Naive thymus-derived CD4-positive, alpha-beta T cell (primary cell): ENCODE measurements at regions not wholly inside any gene's neighbourhood (a gene's known extent, or its start where the extent isn't known, plus 50 kb on each side); places are given as distances from the start of the nearest gene placed in this dataset.

Source experiments
- ATAC-seq: fragments of 150-1000 bp; cut with Tn5 transposase; 2 replicates; pipeline ENCODE4 v1.10.0; 2021; ENCODE audit warnings: mild to moderate bottlenecking, moderate library complexity
- CTCF ChIA-PET: fragments of 350-600 bp; sonication (Branson Sonifier 250); formaldehyde crosslinking; loops from one replicate; lab custom pipeline; 2021; ENCODE audit warnings: antibody characterized with exemption; lab: Charles Lee
- POLR2A ChIA-PET: fragments of 350-600 bp; sonication (Branson Sonifier 250); formaldehyde crosslinking; loops from one replicate; lab custom pipeline; 2021; ENCODE audit warnings: antibody characterized with exemption, inconsistent platforms; lab: Charles Lee
- DNase-seq, 9 donors: peaks; one replicate each; pipeline versions ENCODE4 v3.0.0 to v3.0.0-alpha.2; 2020 to 2022; ENCODE audit warnings: mixed read lengths in 1 of 9
- H3K27ac ChIP-seq: one replicate; pipeline ENCODE4 v1.7.0; 2013; ENCODE audit warnings: mild to moderate bottlenecking, low read depth, low read length, moderate library complexity
- H3K27me3 ChIP-seq, 2 donors: one replicate each; pipeline ENCODE4 v1.7.0; 2013; ENCODE audit warnings: low read length in 2 of 2, mild to moderate bottlenecking in 2 of 2, moderate library complexity in 2 of 2; ENCODE audit not compliant: control insufficient read depth in 2 of 2, insufficient read depth in 2 of 2
- H3K36me3 ChIP-seq, 3 experiments: 1 replicate in 2 of 3; 2 replicates in 1 of 3; pipeline ENCODE4 v1.7.0; 2013; ENCODE audit warnings: low read length in 3 of 3, mild to moderate bottlenecking in 3 of 3, moderate library complexity in 1 of 3; ENCODE audit not compliant: insufficient read depth in 3 of 3, control insufficient read depth in 2 of 3
- H3K4me1 ChIP-seq, 2 donors: one replicate each; pipeline ENCODE4 v1.7.0; 2013; ENCODE audit warnings: low read length in 2 of 2, mild to moderate bottlenecking in 2 of 2, moderate library complexity in 1 of 2; ENCODE audit not compliant: control insufficient read depth in 2 of 2, insufficient read depth in 2 of 2
- H3K4me3 ChIP-seq: 2 replicates; pipeline ENCODE4 v1.7.0; 2013; ENCODE audit warnings: mild to moderate bottlenecking, low read length
- H3K9me3 ChIP-seq, 3 experiments: 1 replicate in 2 of 3; 2 replicates in 1 of 3; pipeline ENCODE4 v1.7.0; 2013; ENCODE audit warnings: low read length in 3 of 3; ENCODE audit not compliant: control insufficient read depth in 2 of 3
- H3K27ac Mint-ChIP-seq, 9 donors: one replicate each; pipeline ENCODE4 v1.8.0; 2020 to 2022; ENCODE audit warnings: mixed read lengths in 9 of 9, mild to moderate bottlenecking in 8 of 9, moderate library complexity in 5 of 9, inconsistent platforms in 2 of 9
- H3K27me3 Mint-ChIP-seq, 5 donors: one replicate each; pipeline ENCODE4 v1.8.0; 2021 to 2022; ENCODE audit warnings: mixed read lengths in 5 of 5, mild to moderate bottlenecking in 1 of 5
- H3K36me3 Mint-ChIP-seq, 5 donors: one replicate each; pipeline ENCODE4 v1.8.0; 2020 to 2022; ENCODE audit warnings: mixed read lengths in 5 of 5, mild to moderate bottlenecking in 3 of 5, inconsistent platforms in 1 of 5
- H3K4me1 Mint-ChIP-seq, 7 donors: one replicate each; pipeline ENCODE4 v1.8.0; 2020 to 2022; ENCODE audit warnings: mixed read lengths in 7 of 7, mild to moderate bottlenecking in 3 of 7, inconsistent platforms in 1 of 7
- H3K4me3 Mint-ChIP-seq, 10 donors: one replicate each; pipeline ENCODE4 v1.8.0; 2020 to 2022; ENCODE audit warnings: mild to moderate bottlenecking in 10 of 10, mixed read lengths in 10 of 10, moderate library complexity in 6 of 10, inconsistent platforms in 2 of 10
- H3K9me3 Mint-ChIP-seq, 11 donors: one replicate each; pipeline ENCODE4 v1.8.0; 2020 to 2022; ENCODE audit warnings: mixed read lengths in 11 of 11, mild to moderate bottlenecking in 4 of 11, inconsistent platforms in 1 of 11, moderate library complexity in 1 of 11
- intact Hi-C, 2 donors: fragments of 100-400 bp; cut with micrococcal nuclease; formaldehyde crosslinking; loops; one replicate each; pipeline ENCODE4 v1.15.1; 2023

DNA sequence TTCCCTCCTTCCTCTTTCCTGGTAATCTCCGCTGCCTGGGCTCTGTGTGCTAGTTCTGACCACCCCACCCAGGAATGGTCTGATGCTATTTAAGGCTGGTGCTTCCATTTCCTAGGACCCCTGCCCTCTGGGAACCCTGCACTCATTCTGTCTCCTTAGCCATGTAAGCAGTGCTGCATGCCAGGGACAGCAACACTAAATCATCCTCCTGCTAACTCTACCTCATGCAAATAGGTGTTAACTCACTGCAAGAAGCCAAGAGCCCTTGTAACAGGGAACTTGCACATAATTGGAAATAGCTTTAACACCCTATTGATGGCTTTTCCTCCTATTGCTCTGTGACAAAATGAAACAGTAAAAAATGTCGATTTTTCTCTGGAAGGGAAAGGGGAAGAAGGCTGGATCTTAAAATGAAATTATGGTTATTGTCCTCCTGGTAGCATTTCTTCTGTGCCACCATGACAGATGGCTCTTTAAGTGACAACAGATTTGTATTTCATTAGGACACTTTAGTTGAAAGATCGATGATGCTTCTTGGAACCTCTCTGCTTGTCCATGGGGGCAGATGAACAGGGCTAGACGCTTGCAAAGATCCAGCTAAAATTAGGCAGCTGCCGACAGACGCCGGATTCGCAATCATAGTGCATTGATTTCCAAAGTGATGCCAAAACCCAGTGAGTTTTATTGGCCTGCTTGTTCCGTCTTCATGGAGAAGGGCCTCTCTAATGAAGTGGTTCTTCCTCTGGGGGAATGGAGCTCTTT lies 551.7 kb downstream of the MATN1 start:
- Histone ChIP-seq H3K4me3 (no peak overlapping the region), H3K4me1 (no peaks in the 10 kb centered on the region), H3K36me3 (no peaks in the 10 kb centered on the region), H3K27ac (no peak overlapping the region), H3K27me3 (no peaks in the 10 kb centered on the region), H3K9me3 (no peaks in the 10 kb centered on the region)
- Mint-ChIP-seq H3K9me3 (peaks cover 0 to 14% (median 0%) of the 10 kb centered on the region in 11 donors), H3K4me1 (peaks cover 0 to 2% (median 0%) of the 10 kb centered on the region in 7 donors), H3K27ac (no peak overlapping the region), H3K36me3 (no peaks in the 10 kb centered on the region), H3K4me3 (no peak overlapping the region), H3K27me3 (peaks cover 10 to 29% (median 14%) of the 10 kb centered on the region in 5 donors)
- ATAC-seq (no peak), DNase-seq (no peak)
- ChIA-PET CTCF (no interaction called here), POLR2A (no interaction called here)
- intact Hi-C loops = no loop called here

GRCh38 chr1:30169269-30169668 lies 554.1 kb downstream of the MATN1 start:
- ChIA-PET CTCF (no interaction called here), POLR2A (no interaction called here)
- intact Hi-C loops = no loop called here
- Mint-ChIP-seq H3K9me3 (peaks cover 0 to 10% (median 0%) of the 10 kb centered on the region in 11 donors), H3K4me3 (no peak overlapping the region), H3K27ac (no peak overlapping the region), H3K36me3 (no peaks in the 10 kb centered on the region), H3K4me1 (peaks cover 0 to 2% (median 0%) of the 10 kb centered on the region in 7 donors), H3K27me3 (peaks cover under 1 to 29% (median 19%) of the 10 kb centered on the region in 5 donors)
- Histone ChIP-seq H3K4me1 (no peaks in the 10 kb centered on the region), H3K9me3 (no peaks in the 10 kb centered on the region), H3K4me3 (no peak overlapping the region), H3K27ac (no peak overlapping the region), H3K27me3 (no peaks in the 10 kb centered on the region), H3K36me3 (no peaks in the 10 kb centered on the region)
- DNase-seq (no peak), ATAC-seq (no peak)

GRCh38 chr1:30166174-30166573 lies 557.2 kb downstream of the MATN1 start:
- no peaks in the 10 kb centered on the region for H3K4me1 ChIP-seq
- H3K9me3 ChIP-seq = no peaks in the 10 kb centered on the region

GRCh38 chr1:30165116-30165515 lies 558.3 kb downstream of the MATN1 start:
- no peaks in the 10 kb centered on the region for H3K4me1 ChIP-seq
- H3K27me3 ChIP-seq = no peaks in the 10 kb centered on the region
- H3K27me3 Mint-ChIP-seq = peaks cover 20 to 42% (median 29%) of the 10 kb centered on the region in 5 donors
- H3K27ac ChIP-seq = no peak overlapping the region
- no peaks in the 10 kb centered on the region for H3K36me3 ChIP-seq
- no peak overlapping the region for H3K4me3 Mint-ChIP-seq
- H3K9me3 Mint-ChIP-seq = peaks cover 0 to 8% (median 0%) of the 10 kb centered on the region in 11 donors
- H3K9me3 ChIP-seq = no peaks in the 10 kb centered on the region
- CTCF ChIA-PET = no interaction called here
- H3K27ac Mint-ChIP-seq = no peak overlapping the region
- intact Hi-C loops = no loop called here
- H3K4me3 ChIP-seq = no peak overlapping the region
- POLR2A ChIA-PET = no interaction called here
- no peaks in the 10 kb centered on the region for H3K36me3 Mint-ChIP-seq
- no peak for ATAC-seq
- peaks cover 0 to 5% (median 0%) of the 10 kb centered on the region in 7 donors for H3K4me1 Mint-ChIP-seq
- DNase-seq = no peak

More at GRCh38 chr1:30166174-30166573, 557.2 kb downstream of the MATN1 start:
- Histone ChIP-seq H3K27me3 (no peaks in the 10 kb centered on the region), H3K36me3 (no peaks in the 10 kb centered on the region), H3K27ac (no peak overlapping the region), H3K4me3 (no peak overlapping the region)
- intact Hi-C loops = no loop called here
- ATAC-seq (no peak), DNase-seq (no peak)
- ChIA-PET POLR2A (no interaction called here), CTCF (no interaction called here)
- Mint-ChIP-seq H3K27me3 (peaks cover 24 to 42% (median 29%) of the 10 kb centered on the region in 5 donors), H3K4me1 (peaks cover 0 to 5% (median 0%) of the 10 kb centered on the region in 7 donors), H3K27ac (no peak overlapping the region), H3K4me3 (no peak overlapping the region), H3K9me3 (peaks cover 0 to 10% (median 0%) of the 10 kb centered on the region in 11 donors), H3K36me3 (no peaks in the 10 kb centered on the region)

GRCh38 chr1:30164693-30165092 lies 558.7 kb downstream of the MATN1 start:
- DNase-seq = no peak
- CTCF ChIA-PET = no interaction called here

GRCh38 chr1:30162565-30162964 lies 560.8 kb downstream of the MATN1 start:
- no peak overlapping the region for H3K4me3 Mint-ChIP-seq
- H3K36me3 Mint-ChIP-seq = no peaks in the 10 kb centered on the region
- H3K27ac Mint-ChIP-seq = no peak overlapping the region
- H3K4me3 ChIP-seq = no peak overlapping the region
- H3K4me1 Mint-ChIP-seq = peaks cover 0 to 5% (median 0%) of the 10 kb centered on the region in 7 donors
- H3K9me3 Mint-ChIP-seq = peaks cover 0 to 1% (median 0%) of the 10 kb centered on the region in 11 donors
- no peaks in the 10 kb centered on the region for H3K36me3 ChIP-seq
- H3K9me3 ChIP-seq = no peaks in the 10 kb centered on the region
- H3K27me3 Mint-ChIP-seq = peaks cover 23 to 57% (median 39%) of the 10 kb centered on the region in 5 donors
- POLR2A ChIA-PET = no interaction called here
- ATAC-seq = no peak
- DNase-seq = no peak
- no peaks in the 10 kb centered on the region for H3K4me1 ChIP-seq
- intact Hi-C loops = no loop called here
- no peaks in the 10 kb centered on the region for H3K27me3 ChIP-seq
- CTCF ChIA-PET = no interaction called here
- no peak overlapping the region for H3K27ac ChIP-seq

More at GRCh38 chr1:30164693-30165092, 558.7 kb downstream of the MATN1 start:
- Histone ChIP-seq H3K9me3 (no peaks in the 10 kb centered on the region), H3K4me3 (no peak overlapping the region), H3K4me1 (no peaks in the 10 kb centered on the region), H3K27ac (no peak overlapping the region), H3K36me3 (no peaks in the 10 kb centered on the region), H3K27me3 (no peaks in the 10 kb centered on the region)
- H3K27ac Mint-ChIP-seq = no peak overlapping the region
- H3K9me3 Mint-ChIP-seq = peaks cover 0 to 5% (median 0%) of the 10 kb centered on the region in 11 donors
- POLR2A ChIA-PET = no interaction called here
- no peak overlapping the region for H3K4me3 Mint-ChIP-seq
- ATAC-seq = no peak
- intact Hi-C loops = no loop called here
- no peaks in the 10 kb centered on the region for H3K36me3 Mint-ChIP-seq
- H3K4me1 Mint-ChIP-seq = peaks cover 0 to 5% (median 0%) of the 10 kb centered on the region in 7 donors
- peaks cover 18 to 43% (median 29%) of the 10 kb centered on the region in 5 donors for H3K27me3 Mint-ChIP-seq

DNA sequence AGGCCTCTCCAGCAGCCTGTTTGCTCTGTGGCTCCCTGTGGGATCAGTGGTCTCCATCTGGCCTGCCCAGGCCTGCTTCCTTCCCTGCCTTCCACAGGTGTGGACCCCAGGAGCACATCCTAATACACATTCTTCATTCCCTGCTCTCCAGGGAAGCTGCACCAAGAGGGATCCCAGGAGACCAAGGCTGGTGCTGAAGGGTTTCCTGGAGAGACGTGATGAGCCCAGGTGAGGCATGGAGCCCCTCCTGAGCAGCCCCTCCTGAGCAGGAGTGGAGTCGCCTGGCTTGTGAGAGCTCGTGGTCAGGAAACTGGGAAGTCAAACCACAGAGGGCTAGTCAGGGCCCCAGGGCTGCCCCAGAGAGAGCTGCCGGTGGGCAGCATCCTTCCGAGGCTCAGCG lies 561.4 kb downstream of the MATN1 start:
- H3K27me3 Mint-ChIP-seq = peaks cover 22 to 63% (median 41%) of the 10 kb centered on the region in 5 donors

More for the DNA sequence above, 561.4 kb downstream of the MATN1 start:
- peaks cover 0 to 5% (median 0%) of the 10 kb centered on the region in 7 donors for H3K4me1 Mint-ChIP-seq
- no peak for DNase-seq
- ChIA-PET POLR2A (no interaction called here), CTCF (no interaction called here)
- H3K9me3 ChIP-seq = no peaks in the 10 kb centered on the region
- peaks cover 0 to 1% (median 0%) of the 10 kb centered on the region in 11 donors for H3K9me3 Mint-ChIP-seq
- no peaks in the 10 kb centered on the region for H3K36me3 Mint-ChIP-seq
- intact Hi-C loops = no loop called here
- ATAC-seq = no peak
- no peak overlapping the region for H3K4me3 ChIP-seq
- no peak overlapping the region for H3K4me3 Mint-ChIP-seq
- no peak overlapping the region for H3K27ac Mint-ChIP-seq
- no peaks in the 10 kb centered on the region for H3K36me3 ChIP-seq
- H3K4me1 ChIP-seq = no peaks in the 10 kb centered on the region
- H3K27ac ChIP-seq = no peak overlapping the region
- H3K27me3 ChIP-seq = no peaks in the 10 kb centered on the region
